GM12874 (cell line): ENCODE measurements at regions not wholly inside any gene's neighbourhood (a gene's known extent, or its start where the extent isn't known, plus 50 kb on each side); places are given as distances from the start of the nearest gene placed in this dataset.

Experiments used
- CTCF ChIP-seq: IDR thresholded peaks from 2 replicates; pipeline ENCODE4 v1.5.1; 2011; ENCODE audit warnings: low read depth, mild to moderate bottlenecking, control low read depth, low read length, moderate library complexity; ENCODE audit not compliant: insufficient read depth

DNA sequence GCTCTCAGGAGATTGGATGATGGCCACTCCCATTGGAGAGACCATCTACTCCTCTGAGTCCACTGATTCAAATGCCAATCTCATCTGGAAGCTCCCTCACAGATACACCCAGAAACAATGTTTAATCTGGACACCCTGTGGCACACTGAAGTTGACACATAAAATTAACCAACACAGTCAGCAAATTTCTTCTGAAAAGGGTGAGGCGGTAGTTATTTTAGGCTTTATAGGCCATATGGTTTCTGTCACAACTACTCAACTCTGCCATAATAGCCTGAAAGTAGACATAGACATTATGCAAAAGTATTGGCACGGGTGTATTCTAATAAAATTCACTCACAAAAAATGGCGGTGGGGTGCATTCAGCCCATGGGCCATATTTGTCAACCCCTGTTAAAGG is 244.5 kb upstream of the VLDLR start:
- TF ChIP-seq CTCF = no peak

- no peak for TF ChIP-seq CTCF
Measured at GRCh38 chr9:2377834-2378233, 243.8 kb upstream of the VLDLR start.

GRCh38 chr9:2378266-2378665 is 243.3 kb upstream of the VLDLR start:
- TF ChIP-seq CTCF = no peak

DNA sequence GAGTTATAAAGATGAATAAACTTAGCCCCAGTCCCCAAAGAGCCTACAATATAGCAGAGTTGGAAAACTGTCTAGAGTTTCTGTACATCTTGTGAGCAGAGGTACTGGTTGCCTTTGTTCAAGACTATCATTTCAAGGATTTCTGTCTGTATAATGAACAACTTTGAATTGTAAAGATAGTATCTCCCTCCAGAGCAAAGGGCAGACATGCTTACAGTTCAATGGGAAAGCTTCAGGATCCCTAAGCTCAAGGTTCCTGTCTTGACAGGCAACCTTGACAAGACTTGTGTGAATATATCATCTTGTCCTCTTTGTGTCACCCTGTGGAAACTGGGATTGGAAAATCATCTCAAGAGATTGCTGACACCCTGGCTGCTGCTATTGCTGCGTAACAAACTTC is 242.8 kb upstream of the VLDLR start:
- no peak for TF ChIP-seq CTCF

- no peak for TF ChIP-seq CTCF
Measured at GRCh38 chr9:2384741-2385140, 236.8 kb upstream of the VLDLR start.

GRCh38 chr9:2385746-2386145 is 235.8 kb upstream of the VLDLR start:
- TF ChIP-seq CTCF = no peak

- no peak for TF ChIP-seq CTCF
Measured at GRCh38 chr9:2386566-2386965, 235.0 kb upstream of the VLDLR start.

GRCh38 chr9:2387166-2387565 is 234.4 kb upstream of the VLDLR start:
- no peak for TF ChIP-seq CTCF
